Naive thymus-derived CD4-positive, alpha-beta T cell (primary cell): ENCODE measurements at regions not wholly inside any gene's neighbourhood (a gene's known extent, or its start where the extent isn't known, plus 50 kb on each side); places are given as distances from the start of the nearest gene placed in this dataset.

Experiments
- ATAC-seq: fragments of 150-1000 bp; cut with Tn5 transposase; 2 replicates; pipeline ENCODE4 v1.10.0; 2021; ENCODE audit warnings: mild to moderate bottlenecking, moderate library complexity
- CTCF ChIA-PET: fragments of 350-600 bp; sonication (Branson Sonifier 250); formaldehyde crosslinking; loops from one replicate; lab custom pipeline; 2021; ENCODE audit warnings: antibody characterized with exemption; lab: Charles Lee
- POLR2A ChIA-PET: fragments of 350-600 bp; sonication (Branson Sonifier 250); formaldehyde crosslinking; loops from one replicate; lab custom pipeline; 2021; ENCODE audit warnings: antibody characterized with exemption, inconsistent platforms; lab: Charles Lee
- DNase-seq, 9 donors: peaks; one replicate each; pipeline versions ENCODE4 v3.0.0 to v3.0.0-alpha.2; 2020 to 2022; ENCODE audit warnings: mixed read lengths in 1 of 9
- H3K27ac ChIP-seq: one replicate; pipeline ENCODE4 v1.7.0; 2013; ENCODE audit warnings: mild to moderate bottlenecking, low read depth, low read length, moderate library complexity
- H3K27me3 ChIP-seq, 2 donors: one replicate each; pipeline ENCODE4 v1.7.0; 2013; ENCODE audit warnings: low read length in 2 of 2, mild to moderate bottlenecking in 2 of 2, moderate library complexity in 2 of 2; ENCODE audit not compliant: control insufficient read depth in 2 of 2, insufficient read depth in 2 of 2
- H3K36me3 ChIP-seq, 3 experiments: 1 replicate in 2 of 3; 2 replicates in 1 of 3; pipeline ENCODE4 v1.7.0; 2013; ENCODE audit warnings: low read length in 3 of 3, mild to moderate bottlenecking in 3 of 3, moderate library complexity in 1 of 3; ENCODE audit not compliant: insufficient read depth in 3 of 3, control insufficient read depth in 2 of 3
- H3K4me1 ChIP-seq, 2 donors: one replicate each; pipeline ENCODE4 v1.7.0; 2013; ENCODE audit warnings: low read length in 2 of 2, mild to moderate bottlenecking in 2 of 2, moderate library complexity in 1 of 2; ENCODE audit not compliant: control insufficient read depth in 2 of 2, insufficient read depth in 2 of 2
- H3K4me3 ChIP-seq: 2 replicates; pipeline ENCODE4 v1.7.0; 2013; ENCODE audit warnings: mild to moderate bottlenecking, low read length
- H3K9me3 ChIP-seq, 3 experiments: 1 replicate in 2 of 3; 2 replicates in 1 of 3; pipeline ENCODE4 v1.7.0; 2013; ENCODE audit warnings: low read length in 3 of 3; ENCODE audit not compliant: control insufficient read depth in 2 of 3
- H3K27ac Mint-ChIP-seq, 9 donors: one replicate each; pipeline ENCODE4 v1.8.0; 2020 to 2022; ENCODE audit warnings: mixed read lengths in 9 of 9, mild to moderate bottlenecking in 8 of 9, moderate library complexity in 5 of 9, inconsistent platforms in 2 of 9
- H3K27me3 Mint-ChIP-seq, 5 donors: one replicate each; pipeline ENCODE4 v1.8.0; 2021 to 2022; ENCODE audit warnings: mixed read lengths in 5 of 5, mild to moderate bottlenecking in 1 of 5
- H3K36me3 Mint-ChIP-seq, 5 donors: one replicate each; pipeline ENCODE4 v1.8.0; 2020 to 2022; ENCODE audit warnings: mixed read lengths in 5 of 5, mild to moderate bottlenecking in 3 of 5, inconsistent platforms in 1 of 5
- H3K4me1 Mint-ChIP-seq, 7 donors: one replicate each; pipeline ENCODE4 v1.8.0; 2020 to 2022; ENCODE audit warnings: mixed read lengths in 7 of 7, mild to moderate bottlenecking in 3 of 7, inconsistent platforms in 1 of 7
- H3K4me3 Mint-ChIP-seq, 10 donors: one replicate each; pipeline ENCODE4 v1.8.0; 2020 to 2022; ENCODE audit warnings: mild to moderate bottlenecking in 10 of 10, mixed read lengths in 10 of 10, moderate library complexity in 6 of 10, inconsistent platforms in 2 of 10
- H3K9me3 Mint-ChIP-seq, 11 donors: one replicate each; pipeline ENCODE4 v1.8.0; 2020 to 2022; ENCODE audit warnings: mixed read lengths in 11 of 11, mild to moderate bottlenecking in 4 of 11, inconsistent platforms in 1 of 11, moderate library complexity in 1 of 11
- intact Hi-C, 2 donors: fragments of 100-400 bp; cut with micrococcal nuclease; formaldehyde crosslinking; loops; one replicate each; pipeline ENCODE4 v1.15.1; 2023

GRCh38 chr10:124289851-124290795, 128.6 kb downstream of the OAT start:
- Mint-ChIP-seq H3K4me3 (no peak overlapping the region), H3K36me3 (no peaks in the 10 kb centered on the region), H3K9me3 (peaks cover 0 to 1% (median 0%) of the 10 kb centered on the region in 11 donors), H3K27ac (no peak overlapping the region), H3K27me3 (no peaks in the 10 kb centered on the region), H3K4me1 (peaks cover 0 to 8% (median 0%) of the 10 kb centered on the region in 7 donors)
- Histone ChIP-seq H3K36me3 (no peaks in the 10 kb centered on the region), H3K4me3 (no peak overlapping the region), H3K27ac (no peak overlapping the region), H3K27me3 (no peaks in the 10 kb centered on the region), H3K4me1 (no peaks in the 10 kb centered on the region), H3K9me3 (no peaks in the 10 kb centered on the region)
- no peak for DNase-seq
- ATAC-seq, result peak; percentile 62
- ChIA-PET POLR2A (no interaction called here), CTCF (no interaction called here)
- intact Hi-C loops, result no loop called here

GRCh38 chr10:124288928-124289850, 129.5 kb downstream of the OAT start:
- ChIA-PET CTCF (no interaction called here), POLR2A (no interaction called here)
- Histone ChIP-seq H3K4me3 (no peak overlapping the region), H3K27me3 (no peaks in the 10 kb centered on the region), H3K4me1 (no peaks in the 10 kb centered on the region), H3K9me3 (no peaks in the 10 kb centered on the region), H3K36me3 (no peaks in the 10 kb centered on the region), H3K27ac (no peak overlapping the region)
- Mint-ChIP-seq H3K4me3 (no peak overlapping the region), H3K4me1 (peaks cover 0 to 8% (median 0%) of the 10 kb centered on the region in 7 donors), H3K27ac (no peak overlapping the region), H3K9me3 (peaks cover 0 to 1% (median 0%) of the 10 kb centered on the region in 11 donors), H3K36me3 (no peaks in the 10 kb centered on the region), H3K27me3 (no peaks in the 10 kb centered on the region)
- no peak for DNase-seq
- ATAC-seq, result no peak
- intact Hi-C loops, result no loop called here

GRCh38 chr10:124288486-124288885, 130.2 kb downstream of the OAT start:
- H3K4me1 Mint-ChIP-seq, result peaks cover 0 to 8% (median 0%) of the 10 kb centered on the region in 7 donors
- no peak overlapping the region for H3K27ac Mint-ChIP-seq
- no peaks in the 10 kb centered on the region for H3K9me3 ChIP-seq
- H3K36me3 ChIP-seq, result no peaks in the 10 kb centered on the region
- intact Hi-C loops, result no loop called here
- no peak for ATAC-seq
- peaks cover 0 to 1% (median 0%) of the 10 kb centered on the region in 11 donors for H3K9me3 Mint-ChIP-seq
- no peaks in the 10 kb centered on the region for H3K27me3 Mint-ChIP-seq
- H3K27ac ChIP-seq, result no peak overlapping the region
- DNase-seq, result no peak
- no peaks in the 10 kb centered on the region for H3K36me3 Mint-ChIP-seq
- ChIA-PET POLR2A (no interaction called here), CTCF (no interaction called here)
- no peak overlapping the region for H3K4me3 ChIP-seq
- no peaks in the 10 kb centered on the region for H3K27me3 ChIP-seq
- H3K4me3 Mint-ChIP-seq, result no peak overlapping the region
- no peaks in the 10 kb centered on the region for H3K4me1 ChIP-seq

- Mint-ChIP-seq H3K36me3 (no peaks in the 10 kb centered on the region), H3K9me3 (peaks cover 0 to 1% (median 0%) of the 10 kb centered on the region in 11 donors), H3K4me3 (no peak overlapping the region), H3K4me1 (peaks cover 0 to 8% (median 0%) of the 10 kb centered on the region in 7 donors), H3K27ac (no peak overlapping the region), H3K27me3 (no peaks in the 10 kb centered on the region)
- no peaks in the 10 kb centered on the region for H3K4me1 ChIP-seq
- no peak overlapping the region for H3K27ac ChIP-seq
- intact Hi-C loops, result no loop called here
- DNase-seq, result no peak
- ChIA-PET POLR2A (no interaction called here), CTCF (no interaction called here)
- no peak for ATAC-seq
- no peaks in the 10 kb centered on the region for H3K9me3 ChIP-seq
- H3K36me3 ChIP-seq, result no peaks in the 10 kb centered on the region
- no peak overlapping the region for H3K4me3 ChIP-seq
- no peaks in the 10 kb centered on the region for H3K27me3 ChIP-seq
Measured at GRCh38 chr10:124287791-124288190, 130.9 kb downstream of the OAT start.

- intact Hi-C loops, result no loop called here
- H3K9me3 Mint-ChIP-seq, result peaks cover 0 to 1% (median 0%) of the 10 kb centered on the region in 11 donors
- no peaks in the 10 kb centered on the region for H3K36me3 ChIP-seq
- no peaks in the 10 kb centered on the region for H3K9me3 ChIP-seq
- H3K4me3 Mint-ChIP-seq, result no peak overlapping the region
- POLR2A ChIA-PET, result no interaction called here
- no peak overlapping the region for H3K4me3 ChIP-seq
- H3K36me3 Mint-ChIP-seq, result no peaks in the 10 kb centered on the region
- H3K27ac Mint-ChIP-seq, result no peak overlapping the region
- CTCF ChIA-PET, result no interaction called here
- ATAC-seq (no peak), DNase-seq (no peak)
- no peaks in the 10 kb centered on the region for H3K4me1 ChIP-seq
- H3K4me1 Mint-ChIP-seq, result peaks cover 0 to 8% (median 0%) of the 10 kb centered on the region in 7 donors
- H3K27me3 Mint-ChIP-seq, result no peaks in the 10 kb centered on the region
- no peak overlapping the region for H3K27ac ChIP-seq
- H3K27me3 ChIP-seq, result no peaks in the 10 kb centered on the region
Measured at GRCh38 chr10:124287071-124287685, 131.5 kb downstream of the OAT start.

- H3K4me3 ChIP-seq, result no peak overlapping the region
- no peaks in the 10 kb centered on the region for H3K27me3 ChIP-seq
- intact Hi-C loops, result no loop called here
- CTCF ChIA-PET, result no interaction called here
- no peaks in the 10 kb centered on the region for H3K9me3 ChIP-seq
- Mint-ChIP-seq H3K36me3 (no peaks in the 10 kb centered on the region), H3K4me1 (peaks cover 0 to 8% (median 0%) of the 10 kb centered on the region in 7 donors), H3K4me3 (no peak overlapping the region), H3K9me3 (peaks cover 0 to 1% (median 0%) of the 10 kb centered on the region in 11 donors), H3K27me3 (no peaks in the 10 kb centered on the region), H3K27ac (peak overlapping the region in 1 of 9 donors; percentile 51)
- H3K4me1 ChIP-seq, result no peaks in the 10 kb centered on the region
- no peak for DNase-seq
- POLR2A ChIA-PET, result no interaction called here
- no peaks in the 10 kb centered on the region for H3K36me3 ChIP-seq
- no peak overlapping the region for H3K27ac ChIP-seq
- ATAC-seq, result no peak
Measured at GRCh38 chr10:124286621-124287020, 132.1 kb downstream of the OAT start.
